ENCODE measurements at regions not wholly inside any gene's neighbourhood (a gene's known extent, or its start where the extent isn't known, plus 50 kb on each side); places are given as distances from the start of the nearest gene placed in this dataset.
"Not testable (repeated sequence)": the region's sequence is repeated elsewhere in the genome, so short reads cannot be mapped to it uniquely, and the experiment has no call there.

DNA sequence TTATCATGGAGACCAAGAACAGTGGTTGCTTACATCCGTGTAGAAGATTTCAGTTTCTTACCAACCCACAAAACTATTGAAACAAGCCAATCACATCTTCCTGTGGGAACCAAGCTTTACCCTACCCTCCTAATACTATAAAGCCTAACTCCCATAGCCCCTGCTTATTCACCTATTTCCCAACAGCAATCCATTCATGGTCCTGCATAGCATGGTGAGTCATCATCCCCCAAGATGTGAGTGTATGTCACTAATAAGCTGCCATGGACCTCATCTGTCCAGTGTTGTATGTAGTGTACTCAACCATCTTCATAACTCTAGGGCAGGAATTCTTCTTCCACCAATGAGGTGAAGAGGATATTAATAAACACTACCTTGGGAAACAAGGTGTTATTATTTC is 1620.4 kb upstream of the FLRT2 start:
- DNase-seq (ENCODE audit: low read depth) = peak; percentile 51

- no peak for DNase-seq (ENCODE audit: low read depth)
Measured at GRCh38 chr14:83912032-83912642, 1617.8 kb upstream of the FLRT2 start.

GRCh38 chr14:83913476-83913875 is 1616.5 kb upstream of the FLRT2 start:
- DNase-seq (ENCODE audit: low read depth) = peak; percentile 5

DNA sequence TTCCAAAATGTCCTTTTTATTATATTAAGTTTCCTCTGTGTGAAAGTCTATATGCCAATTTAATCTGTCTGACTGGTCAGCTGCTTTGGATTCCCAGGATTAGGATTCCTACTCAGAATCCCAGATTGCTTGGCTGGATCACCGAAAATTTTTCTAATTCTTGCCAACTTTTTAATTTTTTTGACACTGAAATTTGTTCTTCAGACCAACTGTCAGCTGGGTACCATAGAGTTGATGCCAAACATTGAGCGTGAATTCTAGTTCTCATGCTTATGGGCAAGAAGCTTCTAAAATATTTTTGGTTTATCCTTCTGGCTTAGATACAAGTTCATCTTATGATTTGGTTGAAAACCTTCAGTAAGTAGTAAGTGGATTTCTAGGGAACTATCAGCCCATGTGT is 1611.4 kb upstream of the FLRT2 start:
- DNase-seq (ENCODE audit: low read depth) = no peak

DNA sequence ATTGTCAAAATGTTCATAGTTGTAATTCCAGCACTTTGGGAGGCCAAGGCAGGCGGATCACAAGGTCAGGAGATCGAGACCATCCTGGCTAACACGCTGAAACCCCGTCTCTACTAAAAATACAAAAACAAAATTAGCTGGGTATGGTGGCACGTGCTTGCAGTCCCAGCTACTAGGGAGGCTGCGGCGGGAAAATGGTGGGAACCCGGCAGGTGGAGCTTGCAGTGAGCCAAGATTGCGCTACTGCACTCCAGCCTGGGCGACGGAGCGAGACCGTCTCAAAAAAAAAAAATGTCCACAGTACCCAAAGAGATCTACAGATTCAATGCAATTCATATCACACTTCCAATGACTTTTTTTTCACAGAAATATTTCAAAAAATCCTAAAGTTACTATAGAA is 1610.3 kb upstream of the FLRT2 start:
- DNase-seq (ENCODE audit: low read depth) = not testable (repeated sequence)

DNA sequence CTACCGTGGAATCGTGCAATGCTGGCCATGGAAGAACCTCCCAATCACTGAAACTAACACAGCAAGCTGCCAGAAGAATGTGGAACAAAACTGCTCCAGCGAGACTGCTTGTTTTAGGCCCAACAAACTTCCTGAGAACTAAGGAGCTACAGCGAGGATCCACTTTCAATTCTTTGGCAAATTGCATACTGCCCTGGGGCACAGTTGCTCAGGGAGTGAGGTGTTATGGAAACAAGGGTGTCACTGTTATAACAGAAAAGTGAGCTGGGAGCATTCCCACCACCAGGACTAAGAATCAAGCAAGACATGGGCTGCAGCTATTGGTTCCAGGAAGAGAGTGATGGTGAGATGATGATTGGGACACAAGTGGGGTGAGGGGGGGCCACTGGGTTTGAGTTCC is 1606.1 kb upstream of the FLRT2 start:
- no peak for DNase-seq (ENCODE audit: low read depth)

DNA sequence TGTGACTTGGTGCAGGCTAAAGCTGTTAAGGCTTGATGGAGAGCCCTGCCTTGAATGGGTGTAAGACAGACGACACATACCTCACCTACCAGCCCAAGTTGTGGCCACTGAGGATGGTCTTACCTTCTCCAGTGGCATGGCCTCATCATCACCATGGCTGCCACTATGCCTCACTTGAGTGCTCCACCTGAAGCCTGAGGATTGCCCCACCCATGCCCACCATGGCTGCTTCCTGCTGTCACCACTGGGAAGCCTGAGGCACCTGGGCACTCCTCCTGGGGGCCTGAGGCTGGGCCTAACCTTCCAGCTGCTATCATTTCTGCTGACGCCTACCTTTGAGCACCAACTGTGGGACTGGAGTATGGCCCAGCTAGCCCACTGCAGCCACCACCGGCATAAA is 1605.7 kb upstream of the FLRT2 start:
- DNase-seq (ENCODE audit: low read depth) = no peak

GRCh38 chr14:83940253-83940652 is 1589.7 kb upstream of the FLRT2 start:
- no peak for DNase-seq (ENCODE audit: low read depth)

DNA sequence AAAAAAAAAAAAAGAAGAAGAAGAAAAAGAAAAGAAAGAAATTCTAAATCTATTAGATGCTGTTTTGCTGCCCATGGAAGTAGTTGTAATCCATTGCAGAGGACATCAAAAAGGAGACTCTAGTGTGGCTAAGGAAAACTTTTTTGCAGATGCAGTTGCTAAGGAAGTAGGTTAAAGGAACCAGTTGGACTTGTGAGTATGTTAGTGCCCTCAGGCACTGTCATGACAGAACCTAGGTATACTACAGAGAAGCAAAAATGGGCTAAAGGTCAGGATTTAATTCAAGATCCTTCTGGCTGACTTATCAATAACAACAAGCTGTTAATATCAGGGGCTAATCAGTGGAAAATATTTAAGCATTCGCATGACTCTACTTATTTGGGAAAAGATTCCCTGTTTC is 1571.6 kb upstream of the FLRT2 start:
- DNase-seq (ENCODE audit: low read depth) = no peak

- no peak for DNase-seq (ENCODE audit: low read depth)
Measured at GRCh38 chr14:83960832-83961512, 1569.0 kb upstream of the FLRT2 start.

GRCh38 chr14:83969998-83970397 is 1559.9 kb upstream of the FLRT2 start:
- DNase-seq (ENCODE audit: low read depth) = no peak

- DNase-seq (ENCODE audit: low read depth) = no peak
Measured at GRCh38 chr14:83972631-83973030, 1557.3 kb upstream of the FLRT2 start.

DNA sequence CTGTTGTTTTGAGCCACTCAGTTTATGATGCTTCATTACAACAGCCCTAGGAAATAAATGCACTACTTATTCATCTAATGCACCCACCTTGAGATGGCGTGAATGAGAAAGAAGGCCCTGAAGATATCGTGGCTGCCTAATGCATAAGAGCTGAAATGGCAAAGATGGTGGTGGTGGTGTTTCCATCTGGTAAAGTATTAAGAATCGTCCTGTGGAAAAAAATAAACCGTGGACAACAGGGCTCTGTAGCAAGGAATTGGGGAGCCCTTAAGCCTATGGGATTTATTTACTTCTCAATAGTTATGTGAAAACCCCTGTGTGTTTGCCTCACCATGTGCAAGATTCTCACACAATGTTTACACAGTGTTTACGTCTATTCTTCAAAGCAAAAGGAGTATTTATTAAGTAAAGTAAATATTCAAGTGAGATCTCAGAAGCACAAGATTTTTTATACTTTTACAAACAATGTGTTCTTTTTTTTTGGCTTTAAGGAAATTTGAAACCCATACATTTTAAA is 1555.2 kb upstream of the FLRT2 start:
- DNase-seq (ENCODE audit: low read depth) = no peak

DNA sequence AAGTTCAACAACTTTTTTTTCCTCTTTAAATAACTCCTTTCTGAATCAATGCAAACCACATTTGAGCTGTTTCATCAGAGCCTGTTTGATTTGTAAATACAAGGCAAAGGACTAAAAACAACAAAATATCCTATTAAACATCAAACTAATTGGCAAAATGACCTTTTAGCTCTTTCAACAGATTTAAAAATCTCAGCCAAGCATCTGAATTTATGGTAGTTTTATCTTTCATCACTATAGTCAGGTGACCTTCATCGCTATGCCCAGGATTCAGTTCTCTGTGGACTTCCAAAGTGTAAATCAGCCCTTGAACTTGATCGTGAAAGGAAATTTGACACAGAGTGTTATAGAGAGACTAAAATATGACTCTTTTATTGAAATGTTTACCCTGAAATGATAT is 1554.5 kb upstream of the FLRT2 start:
- DNase-seq (ENCODE audit: low read depth) = peak; percentile 14

GRCh38 chr14:83975841-83976770 is 1553.8 kb upstream of the FLRT2 start:
- DNase-seq (ENCODE audit: low read depth) = peak; percentile 51

DNA sequence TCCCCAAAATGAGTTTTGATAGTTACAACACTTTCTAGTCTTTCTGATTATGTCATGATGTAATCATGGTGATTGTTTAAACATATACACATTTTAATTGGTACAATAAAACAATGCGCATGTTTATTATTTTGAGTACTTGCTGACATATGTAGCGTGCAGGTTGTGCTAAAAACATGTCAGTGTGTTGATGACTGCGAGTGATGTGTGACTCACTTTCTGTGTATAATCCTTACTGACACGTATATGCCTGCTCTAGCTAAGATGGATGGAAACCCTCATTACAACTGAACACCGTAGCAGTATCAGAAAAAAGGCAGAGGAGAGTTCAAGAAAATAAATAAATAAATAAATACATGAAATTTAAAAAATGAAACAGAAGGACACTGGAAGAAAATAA is 1552.4 kb upstream of the FLRT2 start:
- no peak for DNase-seq (ENCODE audit: low read depth)

GRCh38 chr14:83981676-83982258 is 1548.2 kb upstream of the FLRT2 start:
- DNase-seq (ENCODE audit: low read depth) = not testable (repeated sequence)

- DNase-seq (ENCODE audit: low read depth) = peak; percentile 66
Measured at GRCh38 chr14:83988275-83988674, 1541.7 kb upstream of the FLRT2 start.

- DNase-seq (ENCODE audit: low read depth) = peak; percentile 28
Measured at GRCh38 chr14:83991666-83992065, 1538.3 kb upstream of the FLRT2 start.

DNA sequence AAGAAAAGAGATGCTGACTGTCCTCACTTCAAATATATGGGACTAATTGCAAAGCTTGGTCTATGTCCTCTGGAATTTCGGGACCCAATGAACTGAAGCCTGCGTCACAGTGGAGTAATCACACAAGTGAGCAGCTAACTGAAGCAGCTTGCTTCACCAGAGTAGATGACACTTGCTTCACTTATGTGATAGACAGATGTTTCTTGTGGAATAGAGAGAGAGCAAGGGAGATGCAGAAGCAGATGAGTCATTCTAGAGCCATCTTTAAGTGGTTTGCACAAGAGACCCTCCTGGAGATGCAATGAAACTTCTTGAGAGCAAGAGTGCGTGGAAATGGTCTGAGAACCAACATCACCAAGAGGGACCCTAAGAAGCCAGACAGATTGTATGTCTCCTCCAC is 1537.1 kb upstream of the FLRT2 start:
- DNase-seq (ENCODE audit: low read depth) = peak; percentile 84

DNA sequence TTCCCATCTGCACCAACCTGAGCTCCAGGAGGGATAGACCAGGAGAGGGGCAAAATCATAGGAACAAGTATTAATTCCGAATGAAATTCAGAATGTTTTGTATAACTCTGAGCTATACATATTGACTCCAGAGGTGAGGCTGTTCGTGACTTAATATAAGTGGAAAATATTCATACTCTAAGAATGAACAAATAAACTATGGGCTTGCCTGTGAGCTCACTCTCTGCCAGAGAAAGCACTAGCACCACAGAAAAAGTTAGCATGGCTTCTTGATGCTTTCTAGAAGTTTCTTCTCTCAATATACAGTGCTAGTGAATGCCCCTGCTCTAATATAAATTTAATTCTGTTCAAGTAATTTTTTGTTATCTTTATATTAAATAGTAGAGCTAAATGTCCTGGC is 1536.4 kb upstream of the FLRT2 start:
- DNase-seq (ENCODE audit: low read depth) = peak; percentile 41

GRCh38 chr14:83994020-83994419 is 1535.9 kb upstream of the FLRT2 start:
- peak; percentile 97 for DNase-seq (ENCODE audit: low read depth)

All from iris pigment epithelial cell (primary cell).